OCI-LY7 (cell line): ENCODE measurements at regions not wholly inside any gene's neighbourhood (a gene's known extent, or its start where the extent isn't known, plus 50 kb on each side); places are given as distances from the start of the nearest gene placed in this dataset.

Experiments used
- CTCF ChIP-seq: fragments of 200-600 bp; sonication (generic); conservative IDR thresholded peaks from 2 replicates; pipeline ENCODE4 v1.5.1; 2014; ENCODE audit warnings: mild to moderate bottlenecking, antibody characterized with exemption, low read length, moderate library complexity, mixed read lengths
- EZH2phosphoT487 ChIP-seq: fragments of 200-600 bp; sonication (generic); IDR thresholded peaks from 2 replicates; pipeline ENCODE4 v1.6.1; 2018; ENCODE audit warnings: low read depth, borderline replicate concordance, mild to moderate bottlenecking, mixed run types, antibody characterized with exemption, low read length, moderate library complexity, mixed read lengths

- TF ChIP-seq CTCF (no peak), EZH2phosphoT487 (no peak)
Observed at GRCh38 chr10:3580565-3580964, 204.4 kb downstream of the KLF6 start.
